NCI-H748 (cell line): ENCODE measurements at regions not wholly inside any gene's neighbourhood (a gene's known extent, or its start where the extent isn't known, plus 50 kb on each side); places are given as distances from the start of the nearest gene placed in this dataset.

Experiments used
- DNase-seq: peaks from one replicate; lab custom pipeline; 2025; ENCODE audit not compliant: unreplicated experiment; lab: John Stamatoyannopoulos, UW

GRCh38 chr14:101362529-101363260 lies 198.6 kb upstream of the DIO3 start:
- DNase-seq, result no peak

- no peak for DNase-seq
Observed at GRCh38 chr14:101363261-101363555, 198.1 kb upstream of the DIO3 start.

GRCh38 chr14:101363880-101364391 lies 197.4 kb upstream of the DIO3 start:
- DNase-seq, result no peak

GRCh38 chr14:101364503-101365328 lies 196.6 kb upstream of the DIO3 start:
- DNase-seq, result no peak

GRCh38 chr14:101365329-101366158 lies 195.8 kb upstream of the DIO3 start:
- DNase-seq, result no peak

- DNase-seq, result no peak
Observed at GRCh38 chr14:101367421-101368261, 193.7 kb upstream of the DIO3 start.

- no peak for DNase-seq
Observed at GRCh38 chr14:101368629-101369028, 192.7 kb upstream of the DIO3 start.

- DNase-seq, result no peak
Observed at GRCh38 chr14:101369194-101369915, 191.9 kb upstream of the DIO3 start.

GRCh38 chr14:101369916-101370592 lies 191.2 kb upstream of the DIO3 start:
- no peak for DNase-seq

- DNase-seq, result no peak
Observed at GRCh38 chr14:101370593-101371569, 190.4 kb upstream of the DIO3 start.

- no peak for DNase-seq
Observed at GRCh38 chr14:101371799-101372793, 189.2 kb upstream of the DIO3 start.

- DNase-seq, result no peak
Observed at GRCh38 chr14:101372894-101373620, 188.2 kb upstream of the DIO3 start.

- DNase-seq, result no peak
Observed at GRCh38 chr14:101373690-101374295, 187.5 kb upstream of the DIO3 start.

- DNase-seq, result no peak
Observed at GRCh38 chr14:101374373-101375338, 186.6 kb upstream of the DIO3 start.

- DNase-seq, result no peak
Observed at GRCh38 chr14:101377069-101377468, 184.2 kb upstream of the DIO3 start.
